Adrenal gland (tissue), 5 donors: ENCODE measurements at regions not wholly inside any gene's neighbourhood (a gene's known extent, or its start where the extent isn't known, plus 50 kb on each side); places are given as distances from the start of the nearest gene placed in this dataset.

ENCODE experiments used
- CTCF ChIP-seq, 6 experiments: fragments of 450-650 bp in 4 of 6; fragments of 200-600 bp in 2 of 6; sonication (generic) in 1 of 6; IDR thresholded peaks; 1 replicate in 5 of 6; 2 replicates in 1 of 6; pipeline versions ENCODE4 v1.5.1 to v1.8.0; 2016 to 2021; ENCODE audit warnings: antibody characterized with exemption in 6 of 6, mild to moderate bottlenecking in 2 of 6, moderate library complexity in 1 of 6
- POLR2A ChIP-seq, 2 donors: fragments of 450-650 bp; IDR thresholded peaks; one replicate each; pipeline ENCODE4 v1.6.1; 2017; ENCODE audit warnings: antibody characterized with exemption in 2 of 2, mild to moderate bottlenecking in 2 of 2, moderate library complexity in 1 of 2
- donor health status: DM: no; HTN: no; CAD: no.

- TF ChIP-seq CTCF (IDR thresholded peaks at IDR 0.05), result no peak
- TF ChIP-seq POLR2A (IDR thresholded peaks at IDR 0.05), result no peak
These were observed 69.0 kb upstream of the GGTA1 start for GRCh38 chr9:121568343-121569265.
